HUES48 (cell line): ENCODE measurements at regions not wholly inside any gene's neighbourhood (a gene's known extent, or its start where the extent isn't known, plus 50 kb on each side); places are given as distances from the start of the nearest gene placed in this dataset.

ENCODE experiments used
- H3K27ac ChIP-seq: one replicate; pipeline ENCODE4 v1.7.0; 2013; ENCODE audit warnings: low read depth, low read length, inconsistent platforms
- H3K27me3 ChIP-seq: 2 replicates; pipeline ENCODE4 v1.6.1; 2013; ENCODE audit warnings: mild to moderate bottlenecking, low read length; ENCODE audit not compliant: control insufficient read depth, insufficient read depth
- H3K36me3 ChIP-seq: 2 replicates; pipeline ENCODE4 v1.6.1; 2013; ENCODE audit warnings: low read length; ENCODE audit not compliant: control insufficient read depth, insufficient read depth
- H3K4me1 ChIP-seq: 2 replicates; pipeline ENCODE4 v1.6.1; 2013; ENCODE audit warnings: mild to moderate bottlenecking, low read length; ENCODE audit not compliant: control insufficient read depth, insufficient read depth
- H3K4me3 ChIP-seq: 2 replicates; pipeline ENCODE4 v1.5.1; 2013; ENCODE audit warnings: mild to moderate bottlenecking, low read depth, low read length
- H3K9ac ChIP-seq: 2 replicates; pipeline ENCODE4 v1.6.1; 2013; ENCODE audit warnings: mild to moderate bottlenecking, low read depth, low read length, moderate library complexity
- H3K9me3 ChIP-seq: 2 replicates; pipeline ENCODE4 v1.6.1; 2013; ENCODE audit warnings: low read length; ENCODE audit not compliant: control insufficient read depth, insufficient read depth

GRCh38 chr2:8566155-8566670, 115.6 kb upstream of the ID2 start:
- Histone ChIP-seq H3K27me3 (no peaks in the 10 kb centered on the region), H3K27ac (no peak overlapping the region), H3K9me3 (no peaks in the 10 kb centered on the region), H3K9ac (no peak overlapping the region), H3K4me3 (no peak overlapping the region), H3K4me1 (no peaks in the 10 kb centered on the region), H3K36me3 (no peaks in the 10 kb centered on the region)

DNA sequence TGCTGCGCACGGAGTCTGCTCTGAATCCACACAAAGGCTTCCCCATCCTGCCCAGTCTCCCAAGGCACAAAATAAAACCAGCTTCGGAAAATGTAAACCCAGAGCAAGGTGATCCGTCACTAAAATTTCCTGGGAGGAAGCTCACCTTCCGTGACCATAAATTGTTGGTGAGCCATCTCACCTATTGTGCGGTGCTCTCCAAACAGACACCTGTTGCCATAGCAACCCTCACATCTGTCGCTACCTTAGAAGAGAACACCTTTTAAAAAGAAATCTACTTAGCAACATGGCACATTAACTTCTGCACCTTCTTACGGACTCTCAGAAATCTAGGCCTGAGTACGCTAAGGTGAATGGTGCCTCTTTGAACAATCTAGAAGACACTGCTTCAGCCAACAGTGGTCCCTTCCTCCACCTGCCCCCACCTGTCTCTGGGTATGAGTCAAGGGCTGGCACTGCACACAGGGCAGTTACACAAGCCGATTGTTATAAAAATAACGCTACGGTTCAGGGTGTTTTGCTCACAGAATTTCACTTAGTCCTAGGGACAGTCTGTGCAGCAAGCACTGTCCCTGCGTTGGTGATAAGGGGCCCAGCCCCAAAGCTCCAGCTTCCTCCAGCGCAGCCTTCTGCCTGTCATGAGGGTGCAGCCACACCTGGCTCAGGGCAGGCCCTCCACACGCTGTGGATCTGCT, 114.9 kb upstream of the ID2 start:
- Histone ChIP-seq H3K4me3 (no peak overlapping the region), H3K27me3 (no peaks in the 10 kb centered on the region), H3K36me3 (no peaks in the 10 kb centered on the region), H3K9ac (no peak overlapping the region), H3K27ac (no peak overlapping the region), H3K9me3 (no peaks in the 10 kb centered on the region), H3K4me1 (no peaks in the 10 kb centered on the region)

GRCh38 chr2:8567469-8568260, 114.2 kb upstream of the ID2 start:
- H3K4me3 ChIP-seq = no peak overlapping the region
- no peak overlapping the region for H3K27ac ChIP-seq
- no peaks in the 10 kb centered on the region for H3K36me3 ChIP-seq
- no peaks in the 10 kb centered on the region for H3K9me3 ChIP-seq
- H3K4me1 ChIP-seq = no peaks in the 10 kb centered on the region; the same call in 1 of the 2 replicates
- no peak overlapping the region for H3K9ac ChIP-seq
- no peaks in the 10 kb centered on the region for H3K27me3 ChIP-seq

- Histone ChIP-seq H3K9ac (no peak overlapping the region), H3K27ac (no peak overlapping the region), H3K9me3 (no peaks in the 10 kb centered on the region), H3K4me3 (no peak overlapping the region), H3K27me3 (no peaks in the 10 kb centered on the region), H3K4me1 (peaks cover 10% of the 10 kb centered on the region), H3K36me3 (no peaks in the 10 kb centered on the region)
Observed at GRCh38 chr2:8568543-8569302, 113.1 kb upstream of the ID2 start.

DNA sequence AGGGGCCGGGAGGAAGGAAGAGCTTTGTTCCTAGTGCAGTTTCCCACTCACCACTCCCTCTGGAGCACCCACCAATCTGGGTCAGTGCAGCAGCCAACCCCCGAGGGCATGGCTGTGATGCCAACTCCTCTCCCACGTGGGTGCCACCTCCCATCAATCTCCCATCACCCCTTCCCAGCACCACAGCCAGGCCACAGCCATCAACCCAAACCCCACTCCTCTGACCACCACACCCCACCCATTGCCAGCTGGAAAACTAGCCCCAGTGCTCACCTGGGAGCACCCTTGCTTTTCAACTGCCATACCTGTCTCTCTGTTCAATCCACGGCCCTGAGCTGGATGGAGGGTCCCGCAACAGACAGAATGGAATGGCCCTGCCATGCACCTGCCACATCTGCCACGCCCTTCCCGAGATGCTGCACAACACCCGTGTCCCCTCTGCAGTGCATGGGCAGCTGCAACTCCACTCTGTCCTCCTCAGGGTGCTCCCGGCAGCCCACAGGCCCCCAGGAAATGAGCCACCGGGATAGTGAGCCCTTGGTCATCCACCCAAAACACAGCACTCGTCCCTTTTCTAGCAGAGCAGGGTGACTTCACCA, 112.4 kb upstream of the ID2 start:
- Histone ChIP-seq H3K9me3 (no peaks in the 10 kb centered on the region), H3K4me1 (peaks cover 16% of the 10 kb centered on the region), H3K36me3 (no peaks in the 10 kb centered on the region), H3K27ac (no peak overlapping the region), H3K27me3 (no peaks in the 10 kb centered on the region), H3K9ac (no peak overlapping the region), H3K4me3 (no peak overlapping the region)

- no peak overlapping the region for H3K9ac ChIP-seq
- H3K4me1 ChIP-seq = peaks cover 16% of the 10 kb centered on the region
- no peak overlapping the region for H3K27ac ChIP-seq
- H3K36me3 ChIP-seq = no peaks in the 10 kb centered on the region
- no peak overlapping the region for H3K4me3 ChIP-seq
- H3K9me3 ChIP-seq = no peaks in the 10 kb centered on the region
- H3K27me3 ChIP-seq = no peaks in the 10 kb centered on the region
Observed at GRCh38 chr2:8570637-8571036, 111.2 kb upstream of the ID2 start.

GRCh38 chr2:8571301-8571791, 110.5 kb upstream of the ID2 start:
- Histone ChIP-seq H3K36me3 (no peaks in the 10 kb centered on the region), H3K9ac (no peak overlapping the region), H3K4me1 (peaks cover 16% of the 10 kb centered on the region)

GRCh38 chr2:8571792-8572499, 109.9 kb upstream of the ID2 start:
- H3K9me3 ChIP-seq = no peaks in the 10 kb centered on the region

More at GRCh38 chr2:8571301-8571791, 110.5 kb upstream of the ID2 start:
- Histone ChIP-seq H3K27me3 (no peaks in the 10 kb centered on the region), H3K4me3 (no peak overlapping the region), H3K9me3 (no peaks in the 10 kb centered on the region), H3K27ac (no peak overlapping the region)

GRCh38 chr2:8572712-8573233, 109.1 kb upstream of the ID2 start:
- Histone ChIP-seq H3K36me3 (no peaks in the 10 kb centered on the region), H3K9me3 (no peaks in the 10 kb centered on the region), H3K9ac (no peak overlapping the region), H3K4me1 (peaks cover 16% of the 10 kb centered on the region), H3K27me3 (no peaks in the 10 kb centered on the region; the same call in 1 of the 2 replicates), H3K4me3 (no peak overlapping the region), H3K27ac (no peak overlapping the region)

More at GRCh38 chr2:8571792-8572499, 109.9 kb upstream of the ID2 start:
- Histone ChIP-seq H3K4me3 (no peak overlapping the region), H3K27me3 (no peaks in the 10 kb centered on the region), H3K9ac (no peak overlapping the region), H3K36me3 (no peaks in the 10 kb centered on the region), H3K4me1 (peaks cover 16% of the 10 kb centered on the region), H3K27ac (no peak overlapping the region)
